ENCODE measurements at regions not wholly inside any gene's neighbourhood (a gene's known extent, or its start where the extent isn't known, plus 50 kb on each side); places are given as distances from the start of the nearest gene placed in this dataset.

DNA sequence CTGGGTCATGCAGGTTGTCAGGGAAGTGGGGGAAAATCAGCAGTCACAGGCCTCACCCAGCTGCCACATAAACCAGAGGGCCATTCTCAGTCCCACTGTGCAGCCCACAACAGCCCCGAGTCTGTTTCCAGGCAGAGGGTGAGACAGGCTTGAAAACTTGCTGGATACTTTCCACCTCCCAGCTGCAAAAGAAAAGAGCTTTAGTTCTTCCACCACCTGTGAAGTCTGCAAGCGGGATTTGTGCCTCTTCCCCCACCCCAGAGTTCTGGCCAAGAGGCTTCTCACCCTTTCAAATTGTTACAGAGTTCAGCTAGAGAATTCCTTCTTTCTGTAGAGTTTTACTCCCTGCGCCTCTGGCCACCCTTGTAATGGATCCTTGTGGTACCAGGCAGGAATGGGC lies 115.5 kb upstream of the ZDHHC15 start (continued):
- TF ChIP-seq HDGF (IDR thresholded peaks at IDR 0.05) (no peak), STAT1 (conservative IDR thresholded peaks at IDR 0.05) (no peak), ETV6 (conservative IDR thresholded peaks at IDR 0.05 in 1 of 2, IDR thresholded peaks at IDR 0.05 in 1 of 2; ENCODE audit: borderline replicate concordance in 1 of 2, low read depth in 1 of 2) (no peak), ZNF274 (IDR thresholded peaks at IDR 0.05; ENCODE audit: insufficient read depth, insufficient read length) (no peak), CREM (IDR thresholded peaks at IDR 0.05; ENCODE audit: low read depth) (no peak)

DNA sequence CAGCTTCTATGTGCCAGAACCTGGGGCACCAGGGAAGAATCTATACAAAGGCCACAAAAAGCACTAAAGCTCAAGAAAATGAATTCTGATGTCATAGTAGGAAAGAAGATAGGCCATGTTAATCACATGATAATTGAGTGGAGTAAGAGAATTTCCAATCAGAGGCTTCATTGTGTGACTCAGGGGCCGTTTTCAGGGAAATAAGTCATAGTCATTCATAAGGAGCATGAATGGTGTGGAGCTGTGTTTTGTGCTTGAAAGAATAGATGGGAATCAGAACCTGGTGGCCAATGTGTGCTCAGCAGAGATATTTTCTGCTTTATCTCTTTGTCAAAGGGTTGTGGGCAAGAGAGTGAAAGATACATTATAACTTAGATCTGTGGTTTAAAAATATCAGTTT lies 102.4 kb upstream of the ZDHHC15 start:
- CTCF ChIA-PET = no interaction called here
- 0% methylated on average over 1 of the region's 1 CpG for WGBS (ENCODE audit: insufficient coverage, insufficient replicate concordance, low lambda C conversion rate, missing lambda C conversion rate)
- Histone ChIP-seq H3K27me3 (replicated peaks in 1 of 2; ENCODE audit: control insufficient read depth in 2 of 2, insufficient read depth in 2 of 2, low read length in 1 of 2) (no peaks in the 10 kb centered on the region), H3K9ac (ENCODE audit: control insufficient read depth, insufficient read depth, low read length) (no peak overlapping the region), H3K9me3 (replicated peaks; ENCODE audit: control insufficient read depth, insufficient read depth, low read length) (no peaks in the 10 kb centered on the region), H3K4me3 (no peak overlapping the region), H3K4me2 (ENCODE audit: control insufficient read depth, insufficient read depth) (no peak overlapping the region), H2AFZ (ENCODE audit: control insufficient read depth, low read depth, low read length) (no peak overlapping the region), H4K20me1 (ENCODE audit: control insufficient read depth, insufficient read depth) (no peaks in the 10 kb centered on the region), H3K36me3 (ENCODE audit: control insufficient read depth in 2 of 2, insufficient read depth in 2 of 2, low read length in 1 of 2) (no peaks in the 10 kb centered on the region), H3K4me1 (ENCODE audit: control insufficient read depth, insufficient read depth, low read length) (no peaks in the 10 kb centered on the region), H3K27ac (ENCODE audit: control insufficient read depth, insufficient read depth) (no peak overlapping the region), H3K79me2 (ENCODE audit: control insufficient read depth, insufficient read depth, low read length) (no peaks in the 10 kb centered on the region)
- RAD21 ChIA-PET (ENCODE audit: unreplicated experiment) = no interaction called here
- no peak for DNase-seq (ENCODE audit: low read depth, low spot score)
- SMC1A ChIA-PET (ENCODE audit: uncharacterized antibody, unreplicated experiment) = no interaction called here
- intact Hi-C loops (cut with micrococcal nuclease; ENCODE audit: unreplicated experiment) = no loop called here
- ATAC-seq = no peak
- in situ Hi-C loops (cut with MboI) = no loop called here
- no peak for FAIRE-seq
- TF ChIP-seq STAT1 (conservative IDR thresholded peaks at IDR 0.05) (no peak), MEF2B (IDR thresholded peaks at IDR 0.05; ENCODE audit: partially characterized antibody, poor library complexity, severe bottlenecking) (no peak), ZNF622 (IDR thresholded peaks at IDR 0.05) (no peak), LARP7 (IDR thresholded peaks at IDR 0.05) (no peak), MYC (IDR thresholded peaks at IDR 0.05; ENCODE audit: insufficient read depth, insufficient read length, insufficient replicate concordance, low read length, severe bottlenecking) (no peak), POU2F2 (IDR thresholded peaks at IDR 0.05; ENCODE audit: borderline replicate concordance, low read depth, low read length) (no peak), EED (IDR thresholded peaks at IDR 0.05; ENCODE audit: low read depth) (no peak), NBN (IDR thresholded peaks at IDR 0.05) (no peak), SP1 (IDR thresholded peaks at IDR 0.05; ENCODE audit: low read depth, low read length) (no peak), SIX5 (IDR thresholded peaks at IDR 0.05; ENCODE audit: low read depth, low read length, severe bottlenecking) (no peak), SUZ12 (IDR thresholded peaks at IDR 0.05; ENCODE audit: unreplicated experiment) (no peak), KAT2A (conservative IDR thresholded peaks at IDR 0.05; ENCODE audit: control insufficient read depth, low read depth, low read length) (no peak), POLR2AphosphoS2 (IDR thresholded peaks at IDR 0.05; ENCODE audit: low read depth, low read length) (no peak), STAT3 (IDR thresholded peaks at IDR 0.05; ENCODE audit: low read depth, low read length) (no peak), MXI1 (IDR thresholded peaks at IDR 0.05; ENCODE audit: low read depth, low read length) (no peak)
- TF ChIP-seq, protein P1, sequence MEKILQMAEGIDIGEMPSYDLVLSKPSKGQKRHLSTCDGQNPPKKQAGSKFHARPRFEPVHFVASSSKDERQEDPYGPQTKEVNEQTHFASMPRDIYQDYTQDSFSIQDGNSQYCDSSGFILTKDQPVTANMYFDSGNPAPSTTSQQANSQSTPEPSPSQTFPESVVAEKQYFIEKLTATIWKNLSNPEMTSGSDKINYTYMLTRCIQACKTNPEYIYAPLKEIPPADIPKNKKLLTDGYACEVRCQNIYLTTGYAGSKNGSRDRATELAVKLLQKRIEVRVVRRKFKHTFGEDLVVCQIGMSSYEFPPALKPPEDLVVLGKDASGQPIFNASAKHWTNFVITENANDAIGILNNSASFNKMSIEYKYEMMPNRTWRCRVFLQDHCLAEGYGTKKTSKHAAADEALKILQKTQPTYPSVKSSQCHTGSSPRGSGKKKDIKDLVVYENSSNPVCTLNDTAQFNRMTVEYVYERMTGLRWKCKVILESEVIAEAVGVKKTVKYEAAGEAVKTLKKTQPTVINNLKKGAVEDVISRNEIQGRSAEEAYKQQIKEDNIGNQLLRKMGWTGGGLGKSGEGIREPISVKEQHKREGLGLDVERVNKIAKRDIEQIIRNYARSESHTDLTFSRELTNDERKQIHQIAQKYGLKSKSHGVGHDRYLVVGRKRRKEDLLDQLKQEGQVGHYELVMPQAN (conservative IDR thresholded peaks at IDR 0.05) = no peak
- TF ChIP-seq, protein P2, sequence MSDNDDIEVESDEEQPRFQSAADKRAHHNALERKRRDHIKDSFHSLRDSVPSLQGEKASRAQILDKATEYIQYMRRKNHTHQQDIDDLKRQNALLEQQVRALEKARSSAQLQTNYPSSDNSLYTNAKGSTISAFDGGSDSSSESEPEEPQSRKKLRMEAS (IDR thresholded peaks at IDR 0.05; ENCODE audit: low read depth, low read length) = no peak
- TF ChIP-seq, protein P3, sequence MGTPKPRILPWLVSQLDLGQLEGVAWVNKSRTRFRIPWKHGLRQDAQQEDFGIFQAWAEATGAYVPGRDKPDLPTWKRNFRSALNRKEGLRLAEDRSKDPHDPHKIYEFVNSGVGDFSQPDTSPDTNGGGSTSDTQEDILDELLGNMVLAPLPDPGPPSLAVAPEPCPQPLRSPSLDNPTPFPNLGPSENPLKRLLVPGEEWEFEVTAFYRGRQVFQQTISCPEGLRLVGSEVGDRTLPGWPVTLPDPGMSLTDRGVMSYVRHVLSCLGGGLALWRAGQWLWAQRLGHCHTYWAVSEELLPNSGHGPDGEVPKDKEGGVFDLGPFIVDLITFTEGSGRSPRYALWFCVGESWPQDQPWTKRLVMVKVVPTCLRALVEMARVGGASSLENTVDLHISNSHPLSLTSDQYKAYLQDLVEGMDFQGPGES (IDR thresholded peaks at IDR 0.05) = no peak
- TF ChIP-seq, protein P4, sequence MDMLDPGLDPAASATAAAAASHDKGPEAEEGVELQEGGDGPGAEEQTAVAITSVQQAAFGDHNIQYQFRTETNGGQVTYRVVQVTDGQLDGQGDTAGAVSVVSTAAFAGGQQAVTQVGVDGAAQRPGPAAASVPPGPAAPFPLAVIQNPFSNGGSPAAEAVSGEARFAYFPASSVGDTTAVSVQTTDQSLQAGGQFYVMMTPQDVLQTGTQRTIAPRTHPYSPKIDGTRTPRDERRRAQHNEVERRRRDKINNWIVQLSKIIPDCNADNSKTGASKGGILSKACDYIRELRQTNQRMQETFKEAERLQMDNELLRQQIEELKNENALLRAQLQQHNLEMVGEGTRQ (IDR thresholded peaks at IDR 0.05; ENCODE audit: borderline replicate concordance, low read depth, low read length) = no peak
- POLR2A ChIA-PET = no interaction called here
- no TSS peak for BruUV-seq (replicated peaks)

Measured in GM12878 (cell line).